Astrocyte (in vitro differentiated cells and primary cell): ENCODE measurements at regions not wholly inside any gene's neighbourhood (a gene's known extent, or its start where the extent isn't known, plus 50 kb on each side); places are given as distances from the start of the nearest gene placed in this dataset.

ENCODE experiments used
- DNase-seq: peaks from one replicate; pipeline ENCODE4 v3.0.0-alpha.2; 2010; ENCODE audit warnings: low read depth
- FAIRE-seq: peaks from 2 replicates; lab custom pipeline; 2011; peaks lifted over from hg19 to GRCh38; lab: Jason Lieb, UNC
- H2AFZ ChIP-seq: 2 replicates; pipeline ENCODE4 v1.6.0; 2012; ENCODE audit warnings: low read depth, low read length, inconsistent platforms
- H3K27ac ChIP-seq: 2 replicates; pipeline ENCODE4 v1.5.1; 2011; ENCODE audit warnings: low read depth, low read length, inconsistent platforms
- H3K27me3 ChIP-seq: 2 replicates; pipeline ENCODE4 v1.6.0; 2011; ENCODE audit warnings: low read length, inconsistent platforms; ENCODE audit not compliant: insufficient read depth
- H3K36me3 ChIP-seq: 2 replicates; pipeline ENCODE4 v1.5.1; 2011; ENCODE audit warnings: low read length, inconsistent platforms; ENCODE audit not compliant: insufficient read depth
- H3K4me1 ChIP-seq: 2 replicates; pipeline ENCODE4 v1.5.1; 2011; ENCODE audit warnings: low read length, inconsistent platforms; ENCODE audit not compliant: insufficient read depth
- H3K4me2 ChIP-seq: 2 replicates; pipeline ENCODE4 v1.6.0; 2012; ENCODE audit warnings: low read length, inconsistent platforms
- H3K4me3 ChIP-seq: 2 replicates; pipeline ENCODE4 v1.5.1; 2011; ENCODE audit warnings: low read depth, mild to moderate bottlenecking, low read length, inconsistent platforms; ENCODE audit not compliant: insufficient read depth
- H3K79me2 ChIP-seq: 2 replicates; pipeline ENCODE4 v1.6.0; 2012; ENCODE audit warnings: mild to moderate bottlenecking, low read length, inconsistent platforms; ENCODE audit not compliant: insufficient read depth
- H3K9ac ChIP-seq: 2 replicates; pipeline ENCODE4 v1.6.0; 2012; ENCODE audit warnings: mild to moderate bottlenecking, low read length, inconsistent platforms
- H3K9me3 ChIP-seq: 2 replicates; pipeline ENCODE4 v1.5.1; 2012; ENCODE audit warnings: low read depth, mild to moderate bottlenecking, low read length, inconsistent platforms; ENCODE audit not compliant: insufficient read depth
- H4K20me1 ChIP-seq: 2 replicates; pipeline ENCODE4 v1.6.0; 2012; ENCODE audit warnings: low read length, inconsistent platforms; ENCODE audit not compliant: insufficient read depth
- H3K27ac Mint-ChIP-seq: one replicate; pipeline ENCODE4 v1.8.0; 2021; ENCODE audit warnings: mild to moderate bottlenecking, mixed read lengths; ENCODE audit not compliant: unreplicated experiment
- H3K27me3 Mint-ChIP-seq: one replicate; pipeline ENCODE4 v1.8.0; 2021; ENCODE audit warnings: low read depth, mixed read lengths; ENCODE audit not compliant: unreplicated experiment
- H3K36me3 Mint-ChIP-seq: one replicate; pipeline ENCODE4 v1.8.0; 2021; ENCODE audit warnings: low read depth, mixed read lengths; ENCODE audit not compliant: unreplicated experiment
- H3K4me1 Mint-ChIP-seq: one replicate; pipeline ENCODE4 v1.8.0; 2021; ENCODE audit warnings: low read depth, mixed read lengths; ENCODE audit not compliant: unreplicated experiment
- H3K4me3 Mint-ChIP-seq: one replicate; pipeline ENCODE4 v1.8.0; 2021; ENCODE audit warnings: mild to moderate bottlenecking, moderate library complexity, mixed read lengths; ENCODE audit not compliant: unreplicated experiment
- H3K9me3 Mint-ChIP-seq: one replicate; pipeline ENCODE4 v1.8.0; 2021; ENCODE audit warnings: mild to moderate bottlenecking, mixed read lengths; ENCODE audit not compliant: unreplicated experiment
- EZH2 ChIP-seq: IDR thresholded peaks from 2 replicates; pipeline ENCODE4 v1.6.1; 2012; ENCODE audit warnings: mild to moderate bottlenecking, low read length, inconsistent platforms; ENCODE audit not compliant: insufficient read depth
- TF ChIP-seq, protein P1 (sequence below): IDR thresholded peaks from 2 replicates; pipeline ENCODE4 v1.5.1; 2011; ENCODE audit warnings: low read depth, mild to moderate bottlenecking, inconsistent platforms, low read length, moderate library complexity; ENCODE audit not compliant: insufficient read depth

DNA sequence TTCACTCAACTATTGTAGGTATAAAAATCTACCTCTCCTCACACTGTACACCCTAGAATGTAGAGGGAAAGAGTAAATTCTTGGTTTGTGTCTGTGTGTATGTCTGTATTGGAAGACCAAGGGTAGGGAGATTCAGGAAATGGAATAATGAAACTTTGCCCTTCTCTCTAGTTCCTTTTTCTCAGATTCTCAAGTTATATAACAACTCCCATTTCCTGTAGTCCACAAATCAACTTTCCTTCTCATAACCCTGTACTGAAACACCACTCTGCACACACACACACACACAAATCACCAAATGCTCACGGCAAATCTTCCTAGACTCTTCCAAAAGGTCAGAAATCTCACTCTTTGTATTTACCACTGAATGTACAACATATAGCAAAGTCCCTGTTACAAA is 824.5 kb upstream of the DIAPH2 start:
- no peaks in the 10 kb centered on the region for H3K9me3 ChIP-seq
- Mint-ChIP-seq H3K27ac (no peak overlapping the region), H3K9me3 (peaks cover 2% of the 10 kb centered on the region), H3K36me3 (no peaks in the 10 kb centered on the region), H3K27me3 (no peaks in the 10 kb centered on the region), H3K4me1 (no peaks in the 10 kb centered on the region), H3K4me3 (no peak overlapping the region)
- no peak overlapping the region for H3K27ac ChIP-seq
- no peaks in the 10 kb centered on the region for H3K4me1 ChIP-seq
- no peak for DNase-seq
- TF ChIP-seq EZH2 = no peak
- TF ChIP-seq, protein P1, sequence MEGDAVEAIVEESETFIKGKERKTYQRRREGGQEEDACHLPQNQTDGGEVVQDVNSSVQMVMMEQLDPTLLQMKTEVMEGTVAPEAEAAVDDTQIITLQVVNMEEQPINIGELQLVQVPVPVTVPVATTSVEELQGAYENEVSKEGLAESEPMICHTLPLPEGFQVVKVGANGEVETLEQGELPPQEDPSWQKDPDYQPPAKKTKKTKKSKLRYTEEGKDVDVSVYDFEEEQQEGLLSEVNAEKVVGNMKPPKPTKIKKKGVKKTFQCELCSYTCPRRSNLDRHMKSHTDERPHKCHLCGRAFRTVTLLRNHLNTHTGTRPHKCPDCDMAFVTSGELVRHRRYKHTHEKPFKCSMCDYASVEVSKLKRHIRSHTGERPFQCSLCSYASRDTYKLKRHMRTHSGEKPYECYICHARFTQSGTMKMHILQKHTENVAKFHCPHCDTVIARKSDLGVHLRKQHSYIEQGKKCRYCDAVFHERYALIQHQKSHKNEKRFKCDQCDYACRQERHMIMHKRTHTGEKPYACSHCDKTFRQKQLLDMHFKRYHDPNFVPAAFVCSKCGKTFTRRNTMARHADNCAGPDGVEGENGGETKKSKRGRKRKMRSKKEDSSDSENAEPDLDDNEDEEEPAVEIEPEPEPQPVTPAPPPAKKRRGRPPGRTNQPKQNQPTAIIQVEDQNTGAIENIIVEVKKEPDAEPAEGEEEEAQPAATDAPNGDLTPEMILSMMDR = no peak
- H3K36me3 ChIP-seq = no peaks in the 10 kb centered on the region
- no peaks in the 10 kb centered on the region for H3K27me3 ChIP-seq
- H3K79me2 ChIP-seq = no peaks in the 10 kb centered on the region
- H3K4me2 ChIP-seq = no peak overlapping the region
- H4K20me1 ChIP-seq = no peaks in the 10 kb centered on the region
- no peak overlapping the region for H3K4me3 ChIP-seq
- FAIRE-seq = peak; percentile 95
- H2AFZ ChIP-seq = no peak overlapping the region
- no peak overlapping the region for H3K9ac ChIP-seq

DNA sequence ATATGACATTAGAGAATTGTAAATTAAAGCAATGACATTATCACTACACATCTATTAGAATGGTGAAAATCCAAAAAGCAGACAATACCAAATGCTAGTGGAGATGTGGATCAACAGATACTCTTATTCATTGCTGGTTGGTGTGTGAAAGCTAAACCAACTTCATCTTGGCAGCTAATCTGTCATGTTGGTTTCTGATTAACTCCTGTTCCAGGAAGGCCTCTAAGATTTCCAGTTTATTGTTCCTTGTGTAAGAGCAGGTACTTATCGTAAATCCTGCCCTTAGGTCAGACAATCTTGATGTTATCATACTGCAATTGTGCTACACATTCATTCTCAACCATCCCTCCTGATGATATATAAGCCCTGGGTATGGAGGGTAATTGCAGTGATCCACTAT is 809.0 kb upstream of the DIAPH2 start:
- peaks cover 2% of the 10 kb centered on the region for H3K9me3 Mint-ChIP-seq
- H3K27me3 Mint-ChIP-seq = no peaks in the 10 kb centered on the region
- Histone ChIP-seq H3K27me3 (no peaks in the 10 kb centered on the region), H3K27ac (no peak overlapping the region), H3K36me3 (no peaks in the 10 kb centered on the region), H3K4me1 (no peaks in the 10 kb centered on the region), H3K4me2 (no peak overlapping the region), H2AFZ (no peak overlapping the region), H3K9ac (no peak overlapping the region), H3K79me2 (no peaks in the 10 kb centered on the region), H4K20me1 (no peaks in the 10 kb centered on the region), H3K4me3 (no peak overlapping the region), H3K9me3 (no peaks in the 10 kb centered on the region)
- no peaks in the 10 kb centered on the region for H3K4me1 Mint-ChIP-seq
- no peaks in the 10 kb centered on the region for H3K36me3 Mint-ChIP-seq
- FAIRE-seq = peak; percentile 76
- no peak for DNase-seq
- H3K27ac Mint-ChIP-seq = no peak overlapping the region
- no peak overlapping the region for H3K4me3 Mint-ChIP-seq
- TF ChIP-seq, protein P1 = no peak
- no peak for TF ChIP-seq EZH2

DNA sequence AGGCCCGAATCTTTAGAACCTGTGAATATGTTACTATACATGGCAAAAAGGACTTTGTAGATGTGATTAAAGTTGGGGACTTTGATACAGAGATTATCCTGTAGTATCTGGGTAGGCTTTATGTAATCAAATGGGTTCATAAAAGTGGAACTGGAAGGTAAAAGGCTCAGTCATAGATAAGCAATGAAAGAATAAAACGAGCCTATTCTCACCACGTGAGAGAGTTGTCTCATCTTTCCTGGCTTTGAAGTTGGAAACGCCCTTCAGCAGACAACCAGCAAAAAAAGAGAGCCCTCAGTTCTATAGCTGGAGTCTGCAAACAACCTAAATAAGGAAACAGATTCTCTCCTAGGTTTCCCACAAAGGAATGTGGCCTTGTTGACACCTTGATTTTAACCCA is 805.8 kb upstream of the DIAPH2 start:
- Histone ChIP-seq H3K27me3 (no peaks in the 10 kb centered on the region), H3K4me1 (no peaks in the 10 kb centered on the region), H3K9ac (no peak overlapping the region), H3K36me3 (no peaks in the 10 kb centered on the region), H3K79me2 (no peaks in the 10 kb centered on the region), H4K20me1 (no peaks in the 10 kb centered on the region), H3K9me3 (no peaks in the 10 kb centered on the region), H3K4me3 (no peak overlapping the region), H3K27ac (no peak overlapping the region), H3K4me2 (no peak overlapping the region), H2AFZ (no peak overlapping the region)
- H3K27ac Mint-ChIP-seq = no peak overlapping the region
- H3K4me3 Mint-ChIP-seq = no peak overlapping the region
- FAIRE-seq (peak; percentile 87), DNase-seq (no peak)
- no peaks in the 10 kb centered on the region for H3K36me3 Mint-ChIP-seq
- no peaks in the 10 kb centered on the region for H3K9me3 Mint-ChIP-seq
- H3K4me1 Mint-ChIP-seq = no peaks in the 10 kb centered on the region
- TF ChIP-seq, protein P1 = no peak
- TF ChIP-seq EZH2 = no peak
- H3K27me3 Mint-ChIP-seq = no peaks in the 10 kb centered on the region
